ENCODE measurements at regions not wholly inside any gene's neighbourhood (a gene's known extent, or its start where the extent isn't known, plus 50 kb on each side); places are given as distances from the start of the nearest gene placed in this dataset.

- TF ChIP-seq CTCF (IDR thresholded peaks at IDR 0.05; ENCODE audit: low read depth, low read length): no peak
- no peak for TF ChIP-seq EZH2phosphoT487 (IDR thresholded peaks at IDR 0.05; ENCODE audit: low read depth)
Measured at GRCh38 chr7:41612386-41612785, 90.5 kb downstream of the INHBA start.

Data from OCI-LY3 (cell line).